DND-41 (cell line): ENCODE measurements at regions not wholly inside any gene's neighbourhood (a gene's known extent, or its start where the extent isn't known, plus 50 kb on each side); places are given as distances from the start of the nearest gene placed in this dataset.

Source experiments
- EZH2 ChIP-seq: IDR thresholded peaks from 3 replicates; pipeline ENCODE4 v1.6.1; 2012; ENCODE audit warnings: borderline replicate concordance, low read depth, mild to moderate bottlenecking, moderate library complexity, low read length, inconsistent platforms; ENCODE audit not compliant: severe bottlenecking
- TF ChIP-seq, protein P1 (sequence below): IDR thresholded peaks from 2 replicates; pipeline ENCODE4 v1.5.1; 2012; ENCODE audit warnings: borderline replicate concordance, low read length, moderate library complexity, mild to moderate bottlenecking; ENCODE audit not compliant: poor library complexity, severe bottlenecking; ENCODE audit errors: extremely low read depth

DNA sequence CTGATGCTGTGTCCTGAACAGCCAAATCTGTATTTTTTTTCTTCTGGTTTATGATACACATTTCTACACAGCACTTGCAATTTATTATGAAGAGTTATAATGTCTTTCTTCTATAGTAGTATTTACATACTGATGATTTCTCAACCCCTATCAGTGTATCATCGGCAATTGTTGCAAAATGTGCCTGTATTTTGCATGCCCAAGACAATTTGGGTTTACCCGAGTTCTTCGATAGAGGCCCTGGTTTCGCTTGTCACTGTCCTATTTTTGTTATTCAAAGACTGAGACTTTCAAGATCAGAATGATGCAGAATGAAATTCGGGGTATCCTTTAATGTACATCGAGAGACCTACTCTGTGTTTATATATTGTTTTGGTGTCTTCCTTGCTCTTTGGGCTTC, 184.5 kb upstream of the PRSS58 start:
- TF ChIP-seq, protein P1, sequence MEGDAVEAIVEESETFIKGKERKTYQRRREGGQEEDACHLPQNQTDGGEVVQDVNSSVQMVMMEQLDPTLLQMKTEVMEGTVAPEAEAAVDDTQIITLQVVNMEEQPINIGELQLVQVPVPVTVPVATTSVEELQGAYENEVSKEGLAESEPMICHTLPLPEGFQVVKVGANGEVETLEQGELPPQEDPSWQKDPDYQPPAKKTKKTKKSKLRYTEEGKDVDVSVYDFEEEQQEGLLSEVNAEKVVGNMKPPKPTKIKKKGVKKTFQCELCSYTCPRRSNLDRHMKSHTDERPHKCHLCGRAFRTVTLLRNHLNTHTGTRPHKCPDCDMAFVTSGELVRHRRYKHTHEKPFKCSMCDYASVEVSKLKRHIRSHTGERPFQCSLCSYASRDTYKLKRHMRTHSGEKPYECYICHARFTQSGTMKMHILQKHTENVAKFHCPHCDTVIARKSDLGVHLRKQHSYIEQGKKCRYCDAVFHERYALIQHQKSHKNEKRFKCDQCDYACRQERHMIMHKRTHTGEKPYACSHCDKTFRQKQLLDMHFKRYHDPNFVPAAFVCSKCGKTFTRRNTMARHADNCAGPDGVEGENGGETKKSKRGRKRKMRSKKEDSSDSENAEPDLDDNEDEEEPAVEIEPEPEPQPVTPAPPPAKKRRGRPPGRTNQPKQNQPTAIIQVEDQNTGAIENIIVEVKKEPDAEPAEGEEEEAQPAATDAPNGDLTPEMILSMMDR = no peak
- TF ChIP-seq EZH2 = no peak
